RWPE1 (cell line): ENCODE measurements at regions not wholly inside any gene's neighbourhood (a gene's known extent, or its start where the extent isn't known, plus 50 kb on each side); places are given as distances from the start of the nearest gene placed in this dataset.

Experiments used
- CTCF ChIA-PET: fragments of 350-600 bp; sonication (Branson Sonifier 250); formaldehyde crosslinking; extraction: SDS; loops from one replicate; lab custom pipeline; 2021; lab: Yijun Ruan, JAX
- POLR2A ChIA-PET: fragments of 400-600 bp; formaldehyde crosslinking; extraction: SDS; loops from one replicate; lab custom pipeline; 2020; ENCODE audit warnings: antibody characterized with exemption; ENCODE audit not compliant: low non-redundant PET; lab: Yijun Ruan, JAX
- DNase-seq: peaks from one replicate; pipeline ENCODE4 v3.0.0; 2012; ENCODE audit warnings: low spot score
- H3K27ac ChIP-seq: fragments of 450-650 bp; 2 replicates; pipeline ENCODE4 v1.5.1; 2017
- TF ChIP-seq, protein P1 (sequence below): fragments of 450-650 bp; conservative IDR thresholded peaks from 2 replicates; pipeline ENCODE4 v1.5.1; 2017; ENCODE audit warnings: low read depth, mild to moderate bottlenecking

DNA sequence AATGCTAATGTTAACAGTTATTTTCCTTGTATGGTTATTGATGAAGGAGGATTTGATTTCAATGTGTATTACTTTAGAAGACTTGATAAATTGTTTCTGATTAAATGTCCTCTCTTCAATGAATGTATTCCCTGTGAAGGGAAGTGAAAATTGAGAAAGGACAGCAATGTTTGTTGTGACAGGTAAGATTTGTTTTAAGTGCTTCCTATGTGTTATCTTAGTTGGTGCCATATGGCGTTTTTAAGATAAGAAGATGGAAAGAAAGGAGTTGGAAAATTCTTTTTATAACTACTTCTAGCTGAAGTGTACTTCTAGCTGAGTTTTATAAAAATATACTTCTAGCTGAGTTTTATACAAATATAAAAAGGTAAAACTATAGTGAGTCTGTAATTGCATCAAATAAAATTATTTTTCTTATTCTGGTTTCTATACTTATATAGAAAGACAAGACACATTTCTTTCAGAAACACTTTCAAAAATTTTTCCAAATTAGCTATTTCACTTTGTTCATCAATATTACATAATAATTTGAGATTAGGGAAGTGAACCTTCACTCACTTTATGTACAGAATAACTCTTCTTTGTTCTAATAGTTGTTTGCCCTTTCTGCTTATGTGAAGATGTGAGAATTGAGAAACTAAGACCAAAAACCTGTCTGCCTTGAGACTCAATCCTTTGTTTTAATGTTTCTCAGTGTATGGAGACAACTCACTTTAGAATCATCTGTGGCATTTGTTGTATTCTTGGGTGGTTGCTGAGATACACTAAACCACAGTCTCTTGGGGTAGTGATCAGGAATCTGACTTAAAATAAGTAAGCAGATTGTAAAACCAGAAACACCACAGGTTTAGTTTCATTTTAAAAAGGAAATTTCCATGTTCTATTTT lies 382.9 kb upstream of the B3GALT2 start:
- CTCF ChIA-PET, result no interaction called here
- no peak overlapping the region for H3K27ac ChIP-seq
- POLR2A ChIA-PET, result no interaction called here
- DNase-seq, result no peak
- TF ChIP-seq, protein P1, sequence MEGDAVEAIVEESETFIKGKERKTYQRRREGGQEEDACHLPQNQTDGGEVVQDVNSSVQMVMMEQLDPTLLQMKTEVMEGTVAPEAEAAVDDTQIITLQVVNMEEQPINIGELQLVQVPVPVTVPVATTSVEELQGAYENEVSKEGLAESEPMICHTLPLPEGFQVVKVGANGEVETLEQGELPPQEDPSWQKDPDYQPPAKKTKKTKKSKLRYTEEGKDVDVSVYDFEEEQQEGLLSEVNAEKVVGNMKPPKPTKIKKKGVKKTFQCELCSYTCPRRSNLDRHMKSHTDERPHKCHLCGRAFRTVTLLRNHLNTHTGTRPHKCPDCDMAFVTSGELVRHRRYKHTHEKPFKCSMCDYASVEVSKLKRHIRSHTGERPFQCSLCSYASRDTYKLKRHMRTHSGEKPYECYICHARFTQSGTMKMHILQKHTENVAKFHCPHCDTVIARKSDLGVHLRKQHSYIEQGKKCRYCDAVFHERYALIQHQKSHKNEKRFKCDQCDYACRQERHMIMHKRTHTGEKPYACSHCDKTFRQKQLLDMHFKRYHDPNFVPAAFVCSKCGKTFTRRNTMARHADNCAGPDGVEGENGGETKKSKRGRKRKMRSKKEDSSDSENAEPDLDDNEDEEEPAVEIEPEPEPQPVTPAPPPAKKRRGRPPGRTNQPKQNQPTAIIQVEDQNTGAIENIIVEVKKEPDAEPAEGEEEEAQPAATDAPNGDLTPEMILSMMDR, result no peak

DNA sequence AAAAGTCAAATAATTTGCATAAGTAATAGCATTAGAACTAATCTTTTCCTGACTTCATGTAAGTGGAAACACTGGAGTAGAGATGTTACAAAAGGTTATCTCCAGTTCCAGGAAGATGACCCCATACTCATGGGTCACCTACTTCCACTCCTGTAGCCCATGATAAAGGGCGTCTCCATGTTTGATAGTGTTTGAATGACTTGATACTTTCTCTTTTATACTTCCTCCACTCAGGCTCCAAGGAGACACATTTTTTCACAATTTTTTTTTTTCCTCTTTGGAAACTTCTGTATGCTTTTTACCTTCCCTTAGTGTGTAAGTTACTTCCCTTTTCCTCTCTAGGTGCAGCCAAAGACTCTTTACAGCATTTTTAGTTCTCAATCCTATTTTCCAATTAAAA lies 382.1 kb upstream of the B3GALT2 start:
- no peak overlapping the region for H3K27ac ChIP-seq
- CTCF ChIA-PET, result no interaction called here

DNA sequence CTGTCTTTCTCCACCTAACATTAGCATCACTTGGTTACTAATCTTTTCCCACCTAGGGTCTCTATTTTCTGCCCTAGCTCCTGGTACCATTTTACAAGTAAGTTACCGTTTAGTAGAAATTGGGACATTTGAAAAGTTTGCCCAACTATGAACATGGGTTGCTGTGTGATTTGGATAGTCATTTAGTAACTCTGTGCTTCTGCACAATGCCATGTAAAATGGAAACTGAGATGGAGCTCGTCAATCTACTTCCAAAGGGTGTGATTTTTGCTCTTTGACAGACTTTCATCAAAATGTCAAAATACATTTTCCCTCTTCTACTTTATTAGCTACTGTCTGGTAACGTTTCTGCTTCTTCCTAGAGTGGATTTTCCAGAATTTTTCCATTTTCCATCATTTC lies 381.5 kb upstream of the B3GALT2 start:
- ChIA-PET POLR2A (no interaction called here), CTCF (no interaction called here)
- TF ChIP-seq, protein P1, result no peak
- no peak for DNase-seq
- no peak overlapping the region for H3K27ac ChIP-seq

More for the DNA sequence above, 382.1 kb upstream of the B3GALT2 start:
- TF ChIP-seq, protein P1, result no peak
- POLR2A ChIA-PET, result no interaction called here
- no peak for DNase-seq

DNA sequence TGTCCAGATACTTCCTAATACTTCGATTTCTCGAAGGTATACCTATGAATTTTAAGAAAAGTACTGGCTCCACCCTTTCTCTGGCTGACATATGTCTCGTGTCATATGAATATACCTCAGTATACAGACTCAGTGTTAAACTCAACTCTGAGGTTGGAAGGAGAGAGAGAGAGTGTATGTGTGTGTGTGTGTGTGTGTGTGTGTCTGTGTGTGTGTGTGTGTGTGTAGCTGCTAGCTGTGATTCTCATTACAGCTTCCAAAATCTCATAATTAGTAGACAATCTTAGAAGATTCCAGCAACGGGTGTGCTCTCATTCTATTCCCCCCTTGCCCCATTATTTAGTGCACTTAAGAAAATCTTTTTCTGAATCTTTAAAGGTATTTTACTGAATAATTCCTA lies 380.3 kb upstream of the B3GALT2 start:
- ChIA-PET POLR2A (no interaction called here), CTCF (interaction anchor here (0.6 kb wide), 1 partner anchor 194 kb away, joined by 4 read pairs; no protein-coding TSS in a partner anchor)
- no peak for DNase-seq
- TF ChIP-seq, protein P1, result no peak
- no peak overlapping the region for H3K27ac ChIP-seq

DNA sequence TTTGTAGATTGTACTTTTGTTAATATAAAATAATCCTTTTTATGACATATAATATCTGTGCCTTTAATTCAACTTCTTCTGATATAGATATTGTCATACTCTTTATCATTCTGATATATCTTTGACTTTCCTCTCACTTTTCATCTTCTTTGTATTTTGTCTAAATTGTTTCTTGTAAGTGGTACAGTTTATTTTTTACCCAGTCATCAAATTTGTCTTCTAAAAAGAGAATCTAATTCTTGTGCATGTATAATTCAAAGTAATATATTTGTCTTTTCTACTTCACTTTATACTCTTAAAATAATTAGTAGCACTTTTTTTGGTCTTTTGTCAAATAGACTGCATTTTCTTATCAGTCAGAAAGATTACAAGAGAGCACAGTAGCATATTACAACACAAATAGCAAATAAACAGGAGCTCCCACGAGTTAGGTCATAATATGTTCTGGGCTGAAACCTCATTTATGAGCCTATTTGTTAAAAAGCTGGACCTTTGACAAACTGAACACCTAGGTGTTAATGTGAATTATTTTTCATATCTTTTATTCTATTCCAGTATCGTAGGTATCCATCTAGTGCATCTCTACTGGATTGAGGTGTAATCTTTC lies 379.7 kb upstream of the B3GALT2 start:
- CTCF ChIA-PET, result interaction anchor here (0.6 kb wide), 1 partner anchor 194 kb away, joined by 4 read pairs; no protein-coding TSS in a partner anchor
- H3K27ac ChIP-seq, result no peak overlapping the region
- no peak for DNase-seq
- POLR2A ChIA-PET, result no interaction called here
- TF ChIP-seq, protein P1, result no peak

DNA sequence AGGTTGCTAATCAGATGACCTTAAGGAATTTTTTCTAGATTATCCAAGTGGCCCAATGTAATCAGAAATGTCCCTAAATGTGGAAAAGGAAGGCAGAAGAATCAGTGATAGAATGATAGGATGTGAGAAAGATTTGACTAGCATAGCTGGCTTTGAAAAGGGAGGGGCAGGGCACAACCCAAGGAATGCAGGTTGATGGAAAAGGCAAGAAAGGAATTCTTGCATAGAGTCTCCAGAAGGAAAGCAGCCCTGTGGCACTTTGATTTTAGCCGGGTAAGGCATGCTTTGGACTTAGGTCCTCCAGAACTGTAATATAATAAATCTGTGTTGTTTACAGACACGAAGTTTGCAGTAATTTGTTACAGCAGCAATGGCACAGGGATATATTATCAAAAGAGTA lies 375.7 kb upstream of the B3GALT2 start:
- ChIA-PET CTCF (interaction anchor here (0.6 kb wide), 1 partner anchor 92 kb away, joined by 5 read pairs; no protein-coding TSS in a partner anchor), POLR2A (no interaction called here)
- TF ChIP-seq, protein P1, result no peak
- no peak for DNase-seq
- no peak overlapping the region for H3K27ac ChIP-seq
